ENCODE measurements at regions not wholly inside any gene's neighbourhood (a gene's known extent, or its start where the extent isn't known, plus 50 kb on each side); places are given as distances from the start of the nearest gene placed in this dataset.

DNA sequence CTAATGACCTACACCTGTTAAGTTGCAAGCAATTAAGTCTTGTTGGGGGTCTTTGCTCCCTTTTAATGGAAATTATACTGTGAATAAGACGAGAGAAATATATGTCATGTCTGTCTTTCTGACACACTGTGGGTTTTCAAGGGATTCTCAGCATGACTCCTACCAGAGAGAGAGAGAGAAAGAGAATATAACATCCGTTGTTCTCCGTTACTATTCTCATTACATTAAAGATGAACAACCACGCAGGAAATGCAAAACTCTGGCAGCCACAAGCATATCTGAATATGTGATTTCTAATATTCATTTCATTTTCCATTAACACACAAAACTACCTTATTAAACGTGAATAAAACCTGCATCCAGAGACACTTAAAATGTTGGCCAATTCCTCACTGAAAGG, 67.3 kb upstream of the EGLN3 start:
- TF ChIP-seq, protein P1, sequence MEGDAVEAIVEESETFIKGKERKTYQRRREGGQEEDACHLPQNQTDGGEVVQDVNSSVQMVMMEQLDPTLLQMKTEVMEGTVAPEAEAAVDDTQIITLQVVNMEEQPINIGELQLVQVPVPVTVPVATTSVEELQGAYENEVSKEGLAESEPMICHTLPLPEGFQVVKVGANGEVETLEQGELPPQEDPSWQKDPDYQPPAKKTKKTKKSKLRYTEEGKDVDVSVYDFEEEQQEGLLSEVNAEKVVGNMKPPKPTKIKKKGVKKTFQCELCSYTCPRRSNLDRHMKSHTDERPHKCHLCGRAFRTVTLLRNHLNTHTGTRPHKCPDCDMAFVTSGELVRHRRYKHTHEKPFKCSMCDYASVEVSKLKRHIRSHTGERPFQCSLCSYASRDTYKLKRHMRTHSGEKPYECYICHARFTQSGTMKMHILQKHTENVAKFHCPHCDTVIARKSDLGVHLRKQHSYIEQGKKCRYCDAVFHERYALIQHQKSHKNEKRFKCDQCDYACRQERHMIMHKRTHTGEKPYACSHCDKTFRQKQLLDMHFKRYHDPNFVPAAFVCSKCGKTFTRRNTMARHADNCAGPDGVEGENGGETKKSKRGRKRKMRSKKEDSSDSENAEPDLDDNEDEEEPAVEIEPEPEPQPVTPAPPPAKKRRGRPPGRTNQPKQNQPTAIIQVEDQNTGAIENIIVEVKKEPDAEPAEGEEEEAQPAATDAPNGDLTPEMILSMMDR (IDR thresholded peaks at IDR 0.05): no peak

DNA sequence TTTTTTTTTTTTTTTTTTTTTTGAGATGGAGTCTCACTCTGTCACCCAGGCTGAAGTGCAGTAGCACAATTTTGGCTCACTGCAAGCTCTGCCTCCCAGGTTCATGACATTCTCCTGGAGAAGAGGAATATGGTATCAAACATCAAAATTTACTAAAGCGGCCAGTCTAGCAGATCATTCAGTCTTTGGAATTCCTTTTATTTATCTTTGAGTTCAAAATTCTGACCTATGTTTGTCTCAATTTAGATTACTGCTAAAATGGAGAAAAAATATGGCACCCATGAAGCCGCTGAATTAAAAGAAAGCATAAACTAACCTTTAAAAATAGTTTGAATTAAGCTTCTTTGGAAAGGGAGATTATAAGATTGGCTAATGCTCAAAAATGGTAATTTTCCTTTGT, 64.5 kb upstream of the EGLN3 start:
- TF ChIP-seq, protein P1 (IDR thresholded peaks at IDR 0.05): no peak

DNA sequence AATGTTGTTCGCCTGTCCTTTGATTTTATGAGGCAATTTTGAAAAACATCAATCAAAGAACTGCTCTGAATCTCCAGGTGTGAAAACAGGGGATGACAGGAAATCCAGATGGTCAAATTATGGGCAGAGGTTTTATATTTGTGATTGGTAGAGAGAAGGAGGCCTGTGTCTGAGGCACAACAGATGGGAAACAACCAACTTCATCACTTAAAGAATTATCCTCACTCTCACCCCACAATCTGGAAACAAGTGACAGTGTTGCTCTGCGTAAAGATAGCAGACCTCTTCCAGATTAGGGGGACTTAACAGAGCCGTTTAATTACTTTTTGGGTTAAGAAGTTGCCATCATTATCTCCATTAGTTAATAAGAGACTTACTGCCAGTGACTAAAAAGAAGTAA, 64.1 kb upstream of the EGLN3 start:
- TF ChIP-seq, protein P1 (IDR thresholded peaks at IDR 0.05): no peak

DNA sequence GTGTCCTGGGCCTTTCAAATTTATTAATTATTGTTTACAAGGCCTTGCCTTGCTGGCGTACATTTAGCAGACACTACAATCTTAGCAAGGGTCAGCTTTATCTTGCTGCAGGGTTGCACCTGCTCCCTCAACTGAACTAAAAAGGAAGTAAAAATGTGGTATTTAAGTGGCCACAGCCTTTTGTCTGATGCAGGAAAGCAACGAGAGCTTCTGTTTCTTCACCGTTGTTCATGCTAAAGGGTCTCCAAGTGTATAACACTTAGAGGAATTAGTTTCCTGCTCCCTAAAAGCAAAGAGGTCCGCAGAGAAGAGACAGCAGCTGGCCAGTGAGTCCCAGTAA, 62.8 kb upstream of the EGLN3 start:
- TF ChIP-seq, protein P1 (IDR thresholded peaks at IDR 0.05): no peak

DNA sequence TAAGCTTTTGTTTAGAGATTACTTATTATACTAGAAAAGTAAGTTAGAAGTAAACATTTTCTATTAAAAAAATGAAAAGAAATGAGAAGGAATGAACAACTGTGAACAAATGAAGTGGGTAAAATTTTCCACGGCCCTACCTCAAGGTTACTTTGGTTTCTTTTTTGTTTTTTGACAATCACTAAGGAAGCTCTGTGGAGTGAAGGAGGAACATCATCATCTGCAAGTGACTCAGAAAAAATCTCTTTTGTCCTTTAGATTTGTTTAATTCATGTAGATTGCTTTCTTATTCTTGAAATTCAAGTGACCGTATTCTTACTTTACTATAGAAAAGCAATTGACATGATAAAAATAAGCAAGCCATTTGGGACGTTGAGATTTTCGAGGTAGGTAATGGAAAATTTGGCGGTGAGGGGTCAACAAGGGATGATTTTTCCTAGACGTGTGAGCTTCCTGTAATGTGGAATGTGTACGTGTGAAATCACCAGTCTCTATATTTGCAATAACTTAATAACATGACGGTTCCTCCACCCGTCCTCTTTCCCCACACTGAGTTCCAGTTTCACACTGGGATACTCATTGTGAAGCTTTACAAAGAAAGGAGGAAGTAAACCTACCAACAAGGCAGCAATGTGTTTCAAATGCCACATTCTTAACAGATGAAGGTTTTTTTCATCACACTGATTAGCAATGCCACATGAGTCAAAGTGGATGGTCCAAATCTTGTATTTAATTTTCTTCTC, 62.3 kb upstream of the EGLN3 start:
- TF ChIP-seq, protein P1 (IDR thresholded peaks at IDR 0.05): no peak

DNA sequence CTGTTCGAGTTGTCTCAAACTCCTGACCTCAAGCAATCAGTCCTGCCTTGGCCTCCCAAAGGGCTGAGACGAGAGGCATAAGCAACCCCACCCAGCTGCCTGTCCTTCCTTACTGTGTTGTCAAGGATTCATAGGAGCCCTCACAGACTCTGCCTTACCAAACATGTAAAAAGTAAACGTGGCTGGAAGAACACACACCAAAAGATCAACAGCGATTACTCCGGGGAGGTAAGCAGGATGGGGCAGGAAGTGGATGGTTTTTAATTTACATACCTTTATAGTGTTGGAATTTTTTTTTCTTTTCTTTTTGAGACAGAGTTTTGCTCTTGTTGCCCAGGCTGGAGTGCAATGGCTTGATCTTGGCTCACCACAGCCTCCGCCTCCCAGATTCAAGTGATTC, 61.5 kb upstream of the EGLN3 start:
- TF ChIP-seq, protein P1 (IDR thresholded peaks at IDR 0.05): no peak

DNA sequence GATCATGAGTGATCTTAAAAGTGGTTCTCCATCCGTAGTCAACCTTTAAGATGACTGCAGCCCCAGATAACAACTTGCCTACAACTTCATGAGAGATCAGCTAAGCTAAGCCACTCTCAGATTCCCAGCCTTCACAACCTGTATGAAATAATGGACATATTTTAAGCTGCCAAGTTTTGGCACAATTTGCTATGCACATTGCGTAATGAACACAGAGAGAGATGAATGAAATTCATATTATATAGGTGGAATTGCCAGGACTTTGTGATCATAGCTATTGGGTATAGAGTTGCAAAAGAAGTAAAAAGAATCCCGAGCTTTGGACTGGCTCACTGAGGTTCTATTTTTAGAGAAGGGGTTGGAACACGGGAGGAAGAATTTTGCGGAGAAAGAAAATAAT, 59.1 kb upstream of the EGLN3 start:
- TF ChIP-seq, protein P1 (IDR thresholded peaks at IDR 0.05): no peak

DNA sequence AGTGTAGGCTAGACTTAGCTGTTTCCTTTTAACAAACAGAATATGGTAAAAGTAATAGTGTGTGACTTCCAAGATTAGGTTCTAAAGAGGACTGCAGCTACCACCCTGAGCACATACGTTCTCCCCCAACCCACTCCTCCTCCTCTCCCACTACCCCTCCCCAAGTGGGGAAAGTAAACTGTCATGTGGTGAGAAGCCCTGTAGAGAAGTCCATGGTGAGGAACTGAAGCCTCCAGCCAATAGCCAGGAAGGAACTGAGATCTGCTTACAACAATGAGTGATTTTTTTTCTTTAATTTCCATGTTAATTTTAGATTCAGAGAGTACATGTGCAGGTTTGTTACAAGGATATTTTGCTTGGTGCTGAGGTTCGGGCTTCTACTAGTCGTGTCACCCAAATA, 57.0 kb upstream of the EGLN3 start:
- TF ChIP-seq, protein P1 (IDR thresholded peaks at IDR 0.05): no peak
